Endothelial cell of umbilical vein (primary cell): ENCODE measurements at regions not wholly inside any gene's neighbourhood (a gene's known extent, or its start where the extent isn't known, plus 50 kb on each side); places are given as distances from the start of the nearest gene placed in this dataset.

Experiments
- CTCF ChIP-seq, 2 donors: IDR thresholded peaks; 1 replicate in 1 of 2; 2 replicates in 1 of 2; pipeline ENCODE4 v1.5.1; 2011; ENCODE audit warnings: low read length in 2 of 2, mild to moderate bottlenecking in 2 of 2, moderate library complexity in 2 of 2, control low read depth in 1 of 2, inconsistent platforms in 1 of 2, low read depth in 1 of 2; ENCODE audit not compliant: insufficient read depth in 1 of 2; ENCODE audit errors: extremely low read depth in 1 of 2
- EZH2 ChIP-seq: IDR thresholded peaks from 2 replicates; pipeline ENCODE4 v1.6.1; 2012; ENCODE audit warnings: borderline replicate concordance, low read depth, mild to moderate bottlenecking, moderate library complexity, low read length, inconsistent platforms; ENCODE audit not compliant: severe bottlenecking
- FOS ChIP-seq: IDR thresholded peaks from 2 replicates; pipeline ENCODE4 v1.6.1; 2011; ENCODE audit warnings: mild to moderate bottlenecking, low read length, moderate library complexity, borderline replicate concordance; ENCODE audit not compliant: insufficient read depth
- POLR2A ChIP-seq: IDR thresholded peaks from 2 replicates; pipeline ENCODE4 v1.6.1; 2012; ENCODE audit warnings: low read depth, mild to moderate bottlenecking, control low read depth, low read length

- TF ChIP-seq CTCF (IDR thresholded peaks at IDR 0.05; ENCODE audit: extremely low read depth in 1 of 2, insufficient read depth in 1 of 2, low read depth in 1 of 2, low read length in 2 of 2) (no peak), POLR2A (no peak), FOS (no peak), EZH2 (no peak)
These were observed 300.9 kb downstream of the PYDC2 start for GRCh38 chr3:191761906-191762305.
